ENCODE measurements at regions not wholly inside any gene's neighbourhood (a gene's known extent, or its start where the extent isn't known, plus 50 kb on each side); places are given as distances from the start of the nearest gene placed in this dataset.

DNA sequence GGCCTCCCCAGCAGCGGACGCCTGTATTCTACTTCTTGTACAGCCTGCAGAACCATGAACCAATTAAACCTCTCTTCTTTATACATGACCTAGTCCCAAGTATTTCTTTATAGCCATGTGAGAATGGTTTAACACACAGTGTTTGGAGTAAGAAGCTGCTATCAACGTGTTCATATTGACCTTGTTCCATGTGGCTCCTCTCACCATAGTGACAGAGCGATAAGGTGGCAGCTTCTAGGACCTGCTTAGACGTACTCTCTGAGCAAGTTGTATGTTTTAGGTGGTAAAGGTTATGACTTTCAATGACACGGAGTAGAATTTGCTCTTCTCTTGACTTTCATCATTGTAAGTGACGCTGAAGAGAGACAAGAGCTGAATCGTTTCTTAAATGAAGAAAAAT, 157.7 kb upstream of the SLCO3A1 start:
- Histone ChIP-seq H3K27me3 (ENCODE audit: control insufficient read depth, insufficient read depth, low read length) (no peaks in the 10 kb centered on the region), H3K4me3 (ENCODE audit: low read depth, low read length) (no peak overlapping the region), H3K36me3 (ENCODE audit: control insufficient read depth, insufficient read depth, low read length) (no peaks in the 10 kb centered on the region)
- FAIRE-seq (no peak), DNase-seq (ENCODE audit: low read depth) (no peak)
- TF ChIP-seq, protein P1, sequence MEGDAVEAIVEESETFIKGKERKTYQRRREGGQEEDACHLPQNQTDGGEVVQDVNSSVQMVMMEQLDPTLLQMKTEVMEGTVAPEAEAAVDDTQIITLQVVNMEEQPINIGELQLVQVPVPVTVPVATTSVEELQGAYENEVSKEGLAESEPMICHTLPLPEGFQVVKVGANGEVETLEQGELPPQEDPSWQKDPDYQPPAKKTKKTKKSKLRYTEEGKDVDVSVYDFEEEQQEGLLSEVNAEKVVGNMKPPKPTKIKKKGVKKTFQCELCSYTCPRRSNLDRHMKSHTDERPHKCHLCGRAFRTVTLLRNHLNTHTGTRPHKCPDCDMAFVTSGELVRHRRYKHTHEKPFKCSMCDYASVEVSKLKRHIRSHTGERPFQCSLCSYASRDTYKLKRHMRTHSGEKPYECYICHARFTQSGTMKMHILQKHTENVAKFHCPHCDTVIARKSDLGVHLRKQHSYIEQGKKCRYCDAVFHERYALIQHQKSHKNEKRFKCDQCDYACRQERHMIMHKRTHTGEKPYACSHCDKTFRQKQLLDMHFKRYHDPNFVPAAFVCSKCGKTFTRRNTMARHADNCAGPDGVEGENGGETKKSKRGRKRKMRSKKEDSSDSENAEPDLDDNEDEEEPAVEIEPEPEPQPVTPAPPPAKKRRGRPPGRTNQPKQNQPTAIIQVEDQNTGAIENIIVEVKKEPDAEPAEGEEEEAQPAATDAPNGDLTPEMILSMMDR (IDR thresholded peaks at IDR 0.05; ENCODE audit: insufficient read depth, low read length, severe bottlenecking), result no peak

DNA sequence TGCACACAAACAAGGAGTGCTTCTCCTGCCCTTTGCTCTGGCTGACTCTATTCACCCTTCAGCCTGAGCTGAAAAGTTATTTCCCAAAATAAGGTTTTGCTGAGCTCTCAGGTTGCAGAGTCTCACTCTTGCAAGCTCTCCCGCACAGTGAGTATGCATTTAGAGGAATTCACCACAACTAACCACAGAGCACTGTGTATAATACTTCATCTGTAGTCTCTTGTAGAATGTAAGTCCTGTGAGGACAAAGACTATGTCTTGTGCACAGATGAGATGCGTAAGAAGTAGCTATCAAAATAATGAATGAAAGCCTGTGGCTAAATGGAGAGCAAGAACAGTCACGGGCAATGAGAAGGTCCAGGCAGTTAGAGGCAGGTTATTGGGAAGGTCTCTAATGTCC, 156.5 kb upstream of the SLCO3A1 start:
- H3K27me3 ChIP-seq (ENCODE audit: control insufficient read depth, insufficient read depth, low read length), result no peaks in the 10 kb centered on the region
- no peaks in the 10 kb centered on the region for H3K36me3 ChIP-seq (ENCODE audit: control insufficient read depth, insufficient read depth, low read length)
- TF ChIP-seq, protein P1 (IDR thresholded peaks at IDR 0.05; ENCODE audit: insufficient read depth, low read length, severe bottlenecking), result no peak
- H3K4me3 ChIP-seq (ENCODE audit: low read depth, low read length), result no peak overlapping the region
- no peak for DNase-seq (ENCODE audit: low read depth)
- FAIRE-seq, result peak; percentile 23

DNA sequence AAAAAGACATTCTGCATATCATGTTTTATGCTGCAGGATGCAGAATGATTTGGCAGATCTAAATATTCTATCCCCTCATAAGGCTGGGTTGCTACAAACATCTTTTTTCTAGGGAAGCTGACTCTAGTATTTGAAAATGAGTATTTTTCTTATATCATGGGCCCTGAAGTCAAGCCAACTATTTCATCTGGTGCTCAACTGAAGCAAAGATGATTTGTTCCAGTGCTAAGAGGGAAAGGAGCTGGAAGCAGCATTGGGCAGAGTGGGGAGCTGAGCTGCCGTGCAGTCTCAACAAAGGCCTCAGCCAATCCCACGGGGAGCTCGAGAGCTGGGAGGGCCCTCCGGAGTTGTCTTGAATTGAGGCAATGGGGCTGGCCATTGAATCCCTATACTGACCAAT, 155.3 kb upstream of the SLCO3A1 start:
- no peak overlapping the region for H3K4me3 ChIP-seq (ENCODE audit: low read depth, low read length)
- FAIRE-seq (no peak), DNase-seq (ENCODE audit: low read depth) (no peak)
- no peaks in the 10 kb centered on the region for H3K36me3 ChIP-seq (ENCODE audit: control insufficient read depth, insufficient read depth, low read length)
- no peaks in the 10 kb centered on the region for H3K27me3 ChIP-seq (ENCODE audit: control insufficient read depth, insufficient read depth, low read length)
- TF ChIP-seq, protein P1 (IDR thresholded peaks at IDR 0.05; ENCODE audit: insufficient read depth, low read length, severe bottlenecking), result no peak

DNA sequence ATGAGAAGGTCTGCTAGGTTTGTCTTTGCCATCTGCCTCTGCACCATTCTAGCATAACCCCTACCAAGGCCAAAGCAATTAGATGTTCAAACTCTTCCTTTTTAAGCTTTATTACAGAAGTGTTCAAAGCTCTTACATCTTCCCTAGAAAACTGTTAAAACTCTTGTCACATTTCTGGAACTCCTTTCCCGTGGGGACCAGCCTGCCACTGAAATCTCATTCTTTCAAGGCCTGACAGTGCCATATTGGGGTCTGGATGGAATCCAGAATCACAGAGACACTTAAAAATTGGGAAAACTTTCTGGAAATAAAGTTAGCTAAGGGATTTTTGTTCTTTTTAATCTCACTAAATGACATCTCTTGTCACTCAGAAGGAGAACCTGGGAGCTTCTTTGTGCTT, 153.8 kb upstream of the SLCO3A1 start:
- Histone ChIP-seq H3K36me3 (ENCODE audit: control insufficient read depth, insufficient read depth, low read length) (no peaks in the 10 kb centered on the region), H3K27me3 (ENCODE audit: control insufficient read depth, insufficient read depth, low read length) (no peaks in the 10 kb centered on the region), H3K4me3 (ENCODE audit: low read depth, low read length) (no peak overlapping the region)
- TF ChIP-seq, protein P1 (IDR thresholded peaks at IDR 0.05; ENCODE audit: insufficient read depth, low read length, severe bottlenecking), result no peak
- FAIRE-seq (no peak), DNase-seq (ENCODE audit: low read depth) (no peak)

DNA sequence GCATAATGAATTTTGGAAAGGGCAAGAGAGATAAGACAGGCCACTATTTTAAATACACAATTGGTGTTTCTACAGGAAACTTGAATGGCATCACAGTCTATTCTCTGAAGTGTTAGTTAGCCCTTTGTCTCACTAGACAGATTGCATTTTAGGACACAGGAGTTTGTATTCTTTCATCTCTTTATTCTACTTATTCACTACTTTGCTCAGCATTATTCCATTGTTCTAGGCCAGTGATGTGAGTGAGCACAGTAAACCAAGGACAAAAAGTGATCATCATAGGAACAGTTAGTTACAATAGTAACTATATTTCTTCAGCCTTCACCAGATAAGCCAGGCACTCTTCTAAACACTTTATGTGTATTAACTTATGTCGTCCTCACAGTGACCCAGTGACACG, 150.2 kb upstream of the SLCO3A1 start:
- Histone ChIP-seq H3K36me3 (ENCODE audit: control insufficient read depth, insufficient read depth, low read length) (no peaks in the 10 kb centered on the region), H3K27me3 (ENCODE audit: control insufficient read depth, insufficient read depth, low read length) (no peaks in the 10 kb centered on the region), H3K4me3 (ENCODE audit: low read depth, low read length) (no peak overlapping the region)
- DNase-seq (ENCODE audit: low read depth), result no peak
- TF ChIP-seq, protein P1 (IDR thresholded peaks at IDR 0.05; ENCODE audit: insufficient read depth, low read length, severe bottlenecking), result no peak
- FAIRE-seq, result no peak

DNA sequence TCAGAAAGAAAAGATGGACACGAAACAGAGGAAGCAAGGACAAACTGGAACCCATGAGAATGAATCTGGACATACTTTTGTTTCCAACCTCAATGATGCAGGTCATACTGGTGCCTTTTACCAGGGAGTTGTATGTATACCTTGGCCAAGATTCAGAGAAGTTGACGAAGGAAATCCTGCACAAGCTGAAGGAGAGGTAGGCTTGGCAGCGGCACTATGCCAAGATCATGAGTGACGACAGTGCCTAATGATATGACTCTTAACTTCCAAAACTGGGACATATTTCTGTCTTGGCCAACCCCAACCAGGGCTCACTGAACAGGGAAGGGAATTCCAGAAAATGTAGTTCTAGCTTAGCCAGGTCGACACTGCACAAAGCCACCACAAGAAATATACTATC, 149.2 kb upstream of the SLCO3A1 start:
- FAIRE-seq (peak; percentile 28), DNase-seq (ENCODE audit: low read depth) (peak; percentile 19)
- no peaks in the 10 kb centered on the region for H3K36me3 ChIP-seq (ENCODE audit: control insufficient read depth, insufficient read depth, low read length)
- TF ChIP-seq, protein P1 (IDR thresholded peaks at IDR 0.05; ENCODE audit: insufficient read depth, low read length, severe bottlenecking), result no peak
- no peaks in the 10 kb centered on the region for H3K27me3 ChIP-seq (ENCODE audit: control insufficient read depth, insufficient read depth, low read length)
- H3K4me3 ChIP-seq (ENCODE audit: low read depth, low read length), result no peak overlapping the region
